ENCODE measurements at regions not wholly inside any gene's neighbourhood (a gene's known extent, or its start where the extent isn't known, plus 50 kb on each side); places are given as distances from the start of the nearest gene placed in this dataset.

GRCh38 chr4:12382567-12382966 lies 953.9 kb upstream of the HS3ST1 start:
- Histone ChIP-seq H4K20me1 (ENCODE audit: control insufficient read depth, insufficient read depth, low read length, poor library complexity, severe bottlenecking) (no peaks in the 10 kb centered on the region), H3K4me1 (ENCODE audit: control insufficient read depth in 2 of 2, insufficient read depth in 2 of 2, low read length in 2 of 2) (no peaks in the 10 kb centered on the region), H3K4me2 (replicated peaks; ENCODE audit: low read depth, low read length, poor library complexity, severe bottlenecking) (no peak overlapping the region), H3K4me3 (ENCODE audit: control extremely low read depth in 1 of 5, extremely low read depth in 1 of 5, insufficient read depth in 1 of 5, low read depth in 2 of 5, low read length in 4 of 5) (no peak overlapping the region), H3K36me3 (replicated peaks in 1 of 2; ENCODE audit: control extremely low read depth in 1 of 2, control insufficient read depth in 1 of 2, extremely low read depth in 1 of 2, insufficient read depth in 2 of 2, low read length in 1 of 2) (no peaks in the 10 kb centered on the region), H3K9ac (ENCODE audit: low read length) (no peak overlapping the region), H3K27ac (ENCODE audit: low read length in 2 of 2) (no peak overlapping the region), H3K27me3 (replicated peaks in 1 of 4; ENCODE audit: control extremely low read depth in 1 of 4, control insufficient read depth in 3 of 4, insufficient read depth in 4 of 4, low read length in 3 of 4) (no peaks in the 10 kb centered on the region), H3K9me3 (ENCODE audit: control extremely low read depth in 1 of 3, control insufficient read depth in 2 of 3, insufficient read depth in 1 of 3, low read length in 2 of 3) (peaks cover 0 to 1% (median 0%) of the 10 kb centered on the region in 3 donors), H2AFZ (ENCODE audit: insufficient read depth, low read depth, low read length, poor library complexity, severe bottlenecking) (no peak overlapping the region), H3K79me2 (ENCODE audit: control insufficient read depth, insufficient read depth, low read length) (no peaks in the 10 kb centered on the region)
- Mint-ChIP-seq H3K9me3 (ENCODE audit: insufficient read depth) (no peaks in the 10 kb centered on the region), H3K4me1 (no peaks in the 10 kb centered on the region), H3K27me3 (no peaks in the 10 kb centered on the region), H3K27ac (no peak overlapping the region), H3K4me3 (no peak overlapping the region)
- ATAC-seq (ENCODE audit: low read depth) (no peak), DNase-seq (no peak)
- intact Hi-C loops (cut with micrococcal nuclease), result no loop called here
- POLR2A ChIA-PET, result no interaction called here
- CTCF ChIA-PET, result no interaction called here
- WGBS (ENCODE audit: insufficient coverage), result no CpG with 5 or more reads among the region's 2 CpGs
- TF ChIP-seq CTCF (IDR thresholded peaks at IDR 0.05) (no peak), EZH2 (IDR thresholded peaks at IDR 0.05; ENCODE audit: borderline replicate concordance, insufficient read depth, low read depth, low read length, poor library complexity, severe bottlenecking) (no peak)

GRCh38 chr4:12379191-12379590 lies 950.5 kb upstream of the HS3ST1 start:
- no peaks in the 10 kb centered on the region for H3K4me1 ChIP-seq (ENCODE audit: control insufficient read depth in 2 of 2, insufficient read depth in 2 of 2, low read length in 2 of 2)
- H3K36me3 ChIP-seq (replicated peaks in 1 of 2; ENCODE audit: control extremely low read depth in 1 of 2, control insufficient read depth in 1 of 2, extremely low read depth in 1 of 2, insufficient read depth in 2 of 2, low read length in 1 of 2), result no peaks in the 10 kb centered on the region
- H3K9me3 ChIP-seq (ENCODE audit: control extremely low read depth in 1 of 3, control insufficient read depth in 2 of 3, insufficient read depth in 1 of 3, low read length in 2 of 3), result peaks cover 0 to 1% (median 0%) of the 10 kb centered on the region in 3 donors
- no peaks in the 10 kb centered on the region for H4K20me1 ChIP-seq (ENCODE audit: control insufficient read depth, insufficient read depth, low read length, poor library complexity, severe bottlenecking)
- ATAC-seq (ENCODE audit: low read depth), result no peak
- intact Hi-C loops (cut with micrococcal nuclease), result no loop called here
- TF ChIP-seq EZH2 (IDR thresholded peaks at IDR 0.05; ENCODE audit: borderline replicate concordance, insufficient read depth, low read depth, low read length, poor library complexity, severe bottlenecking) (no peak), CTCF (IDR thresholded peaks at IDR 0.05) (no peak)
- no peaks in the 10 kb centered on the region for H3K27me3 ChIP-seq (replicated peaks in 1 of 4; ENCODE audit: control extremely low read depth in 1 of 4, control insufficient read depth in 3 of 4, insufficient read depth in 4 of 4, low read length in 3 of 4)
- no peaks in the 10 kb centered on the region for H3K79me2 ChIP-seq (ENCODE audit: control insufficient read depth, insufficient read depth, low read length)
- H3K4me2 ChIP-seq (replicated peaks; ENCODE audit: low read depth, low read length, poor library complexity, severe bottlenecking), result no peak overlapping the region
- no peak overlapping the region for H2AFZ ChIP-seq (ENCODE audit: insufficient read depth, low read depth, low read length, poor library complexity, severe bottlenecking)
- DNase-seq, result no peak
- H3K4me3 ChIP-seq (ENCODE audit: control extremely low read depth in 1 of 5, extremely low read depth in 1 of 5, insufficient read depth in 1 of 5, low read depth in 2 of 5, low read length in 4 of 5), result no peak overlapping the region
- no peak overlapping the region for H3K27ac ChIP-seq (ENCODE audit: low read length in 2 of 2)
- H3K27me3 Mint-ChIP-seq, result no peaks in the 10 kb centered on the region
- ChIA-PET CTCF (no interaction called here), POLR2A (no interaction called here)
- no peak overlapping the region for H3K27ac Mint-ChIP-seq
- H3K9ac ChIP-seq (ENCODE audit: low read length), result no peak overlapping the region
- no peaks in the 10 kb centered on the region for H3K9me3 Mint-ChIP-seq (ENCODE audit: insufficient read depth)
- no peak overlapping the region for H3K4me3 Mint-ChIP-seq
- H3K4me1 Mint-ChIP-seq, result no peaks in the 10 kb centered on the region
- WGBS (ENCODE audit: insufficient coverage), result 88% methylated on average over 1 of the region's 1 CpG

Measured in B cell (primary cell).